NOMO-1 treated with DMSO at 0.1 percent for 48 hours (cell line): ENCODE measurements at regions not wholly inside any gene's neighbourhood (a gene's known extent, or its start where the extent isn't known, plus 50 kb on each side); places are given as distances from the start of the nearest gene placed in this dataset.

Source experiments
- DNase-seq: peaks from one replicate; lab custom pipeline; 2025; ENCODE audit not compliant: unreplicated experiment; lab: John Stamatoyannopoulos, UW

DNA sequence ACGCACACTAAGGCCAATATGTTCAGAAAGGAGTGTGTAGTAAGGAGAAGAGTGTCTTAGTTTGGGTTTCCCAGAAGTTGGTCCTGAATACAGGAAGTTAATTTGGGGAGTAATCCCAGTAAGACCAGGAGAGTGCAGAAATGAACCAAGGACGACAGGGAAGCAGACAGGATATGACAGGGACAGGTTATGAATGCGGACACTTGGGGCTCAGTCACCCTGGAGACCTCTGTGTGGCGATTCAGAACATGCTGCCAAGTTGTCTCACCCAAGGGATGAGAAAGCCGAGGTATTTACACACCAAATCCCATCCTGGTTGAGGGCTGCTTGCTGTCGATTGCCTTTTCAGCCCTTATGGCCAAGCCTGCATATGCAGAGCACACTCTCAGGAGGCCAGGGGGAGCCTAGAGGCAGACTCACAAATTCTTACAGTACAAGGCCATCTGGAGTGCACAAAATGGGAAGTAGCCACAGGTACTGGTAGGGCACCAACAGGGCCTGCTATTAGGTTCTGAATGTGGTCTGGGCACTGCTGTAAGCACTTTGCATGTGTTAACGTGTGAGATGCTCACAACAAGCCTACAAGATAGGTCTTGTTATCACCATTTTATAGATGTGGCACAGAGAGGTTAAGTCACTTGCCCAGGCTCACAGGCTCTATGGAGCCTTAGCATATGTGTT, 233.1 kb upstream of the ANKRD55 start:
- DNase-seq, result no peak

DNA sequence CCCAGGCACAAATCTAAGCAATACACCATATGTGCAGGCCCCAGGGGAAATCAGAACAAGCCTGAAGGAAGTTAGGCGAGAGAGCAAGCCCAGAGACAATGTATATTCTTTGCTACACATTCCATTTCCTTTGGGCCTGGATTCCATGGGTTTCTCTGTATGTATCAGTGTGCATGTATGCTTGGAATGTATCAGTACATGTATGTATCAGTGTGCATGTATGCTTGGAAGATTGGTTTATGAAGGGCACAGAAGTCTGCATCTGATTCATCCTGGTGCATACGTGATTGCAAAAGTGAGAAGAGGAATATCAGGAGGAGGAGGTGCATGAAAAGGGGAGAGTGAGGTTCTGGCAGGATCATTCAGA, 232.6 kb upstream of the ANKRD55 start:
- DNase-seq, result no peak

DNA sequence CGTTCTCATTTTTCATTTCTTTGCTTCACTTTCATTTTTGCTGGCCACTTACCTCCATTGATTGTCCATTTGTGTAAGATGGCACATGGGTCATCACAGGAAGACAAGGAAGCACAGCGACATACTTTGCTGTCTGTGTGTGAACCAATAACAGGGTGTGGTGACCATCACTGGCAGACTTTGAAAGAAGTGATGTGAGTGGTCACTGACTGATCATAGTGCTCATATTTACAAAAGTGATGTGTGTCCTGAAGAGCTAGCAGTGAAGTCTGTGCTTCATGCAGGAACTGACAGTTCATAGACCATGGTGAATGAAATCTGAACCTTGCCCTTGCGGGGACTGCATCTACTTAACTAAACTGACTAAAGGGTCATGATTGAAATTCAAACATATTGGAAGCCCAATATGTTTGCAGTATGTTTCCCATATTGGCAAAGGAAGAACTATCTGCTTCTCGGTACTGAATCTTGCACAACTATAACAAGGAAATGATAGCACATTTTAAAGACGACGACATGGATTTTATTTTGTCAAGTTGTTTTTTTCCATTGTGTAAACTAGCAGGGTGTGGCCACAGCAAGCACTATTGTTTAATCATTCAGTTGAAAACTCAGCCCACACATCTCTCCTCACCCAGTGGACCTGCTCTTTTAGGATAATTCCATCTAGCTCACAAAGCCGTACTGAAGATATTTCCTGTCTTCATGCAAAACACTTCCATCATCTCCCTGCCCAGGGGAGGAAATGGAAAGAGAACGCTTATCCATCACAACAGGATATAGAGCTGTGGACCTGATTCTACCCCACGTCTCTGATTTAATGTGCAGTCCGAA, 232.0 kb upstream of the ANKRD55 start:
- peak; percentile 11 for DNase-seq

DNA sequence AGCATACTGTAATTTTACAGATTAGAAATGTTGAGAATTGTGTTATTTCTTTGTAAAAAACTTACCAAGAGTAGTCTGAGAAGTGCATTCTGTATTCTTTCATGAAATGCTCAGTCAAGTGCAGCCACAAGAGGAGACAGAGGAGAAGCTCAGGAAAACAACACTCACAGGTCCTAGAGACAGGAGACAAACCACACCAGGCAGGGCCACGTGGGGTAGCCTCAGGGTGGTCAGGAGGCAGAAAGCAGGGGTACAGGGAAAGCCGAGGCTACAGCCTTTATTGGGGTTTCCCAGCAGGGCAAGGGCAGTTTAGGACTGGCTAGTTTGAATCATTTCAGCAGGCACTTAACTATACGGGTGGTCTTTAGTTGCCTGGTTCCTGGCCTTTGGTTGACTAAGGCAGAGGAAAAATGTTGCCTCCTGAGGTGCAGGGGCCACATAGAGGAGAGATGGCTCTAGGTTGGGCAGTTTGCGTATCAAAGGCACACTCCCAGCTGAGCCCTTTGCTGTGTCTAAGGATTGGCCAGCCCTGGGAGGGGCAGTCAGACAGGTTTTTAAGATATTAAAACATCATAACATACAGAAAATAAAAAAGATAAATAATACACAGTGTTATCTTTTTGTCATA, 230.9 kb upstream of the ANKRD55 start:
- DNase-seq, result no peak

GRCh38 chr5:56461584-56461983, 228.5 kb upstream of the ANKRD55 start:
- DNase-seq, result no peak

DNA sequence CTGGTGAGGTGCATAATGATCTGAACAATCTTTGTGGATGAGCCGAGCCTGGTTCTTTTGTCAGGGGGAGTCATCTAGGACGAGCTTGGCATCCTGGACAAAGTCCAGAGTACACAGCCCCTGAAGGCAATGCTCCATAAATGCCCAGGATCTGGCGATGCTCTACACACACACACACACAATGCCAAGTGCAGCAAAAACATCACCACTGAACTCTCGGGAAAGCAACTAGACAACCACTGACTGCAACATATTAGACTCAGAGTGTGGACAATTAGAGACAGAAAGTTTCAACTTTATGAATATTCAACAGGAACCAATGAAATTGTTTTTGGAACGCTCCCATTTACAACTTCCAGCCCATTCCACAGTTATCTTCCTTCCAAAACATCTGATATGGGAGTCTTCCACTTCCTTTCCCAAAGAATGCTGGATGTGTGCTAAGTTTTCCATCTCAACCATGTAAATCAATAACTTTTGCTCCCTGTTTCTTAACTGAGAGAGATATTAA, 227.6 kb upstream of the ANKRD55 start:
- DNase-seq, result no peak

DNA sequence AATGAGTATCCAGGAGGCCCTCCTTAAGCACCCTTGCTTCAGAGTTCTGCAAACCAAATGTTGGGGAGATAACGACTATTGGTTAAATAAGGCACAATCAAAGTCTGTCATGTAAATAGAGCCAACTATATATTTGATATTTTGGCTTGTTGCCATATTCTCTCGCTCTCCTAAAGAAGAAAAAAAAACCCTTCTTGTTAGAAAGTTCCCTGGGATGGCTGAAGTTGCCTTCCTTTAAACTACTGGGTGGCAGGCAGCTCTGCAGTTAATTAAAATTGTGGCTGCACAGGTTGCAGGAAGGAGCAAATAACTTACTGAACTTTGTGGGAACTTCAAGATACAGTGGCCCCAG, 227.0 kb upstream of the ANKRD55 start:
- no peak for DNase-seq

- DNase-seq, result no peak
These were observed 226.5 kb upstream of the ANKRD55 start for GRCh38 chr5:56459394-56460194.

DNA sequence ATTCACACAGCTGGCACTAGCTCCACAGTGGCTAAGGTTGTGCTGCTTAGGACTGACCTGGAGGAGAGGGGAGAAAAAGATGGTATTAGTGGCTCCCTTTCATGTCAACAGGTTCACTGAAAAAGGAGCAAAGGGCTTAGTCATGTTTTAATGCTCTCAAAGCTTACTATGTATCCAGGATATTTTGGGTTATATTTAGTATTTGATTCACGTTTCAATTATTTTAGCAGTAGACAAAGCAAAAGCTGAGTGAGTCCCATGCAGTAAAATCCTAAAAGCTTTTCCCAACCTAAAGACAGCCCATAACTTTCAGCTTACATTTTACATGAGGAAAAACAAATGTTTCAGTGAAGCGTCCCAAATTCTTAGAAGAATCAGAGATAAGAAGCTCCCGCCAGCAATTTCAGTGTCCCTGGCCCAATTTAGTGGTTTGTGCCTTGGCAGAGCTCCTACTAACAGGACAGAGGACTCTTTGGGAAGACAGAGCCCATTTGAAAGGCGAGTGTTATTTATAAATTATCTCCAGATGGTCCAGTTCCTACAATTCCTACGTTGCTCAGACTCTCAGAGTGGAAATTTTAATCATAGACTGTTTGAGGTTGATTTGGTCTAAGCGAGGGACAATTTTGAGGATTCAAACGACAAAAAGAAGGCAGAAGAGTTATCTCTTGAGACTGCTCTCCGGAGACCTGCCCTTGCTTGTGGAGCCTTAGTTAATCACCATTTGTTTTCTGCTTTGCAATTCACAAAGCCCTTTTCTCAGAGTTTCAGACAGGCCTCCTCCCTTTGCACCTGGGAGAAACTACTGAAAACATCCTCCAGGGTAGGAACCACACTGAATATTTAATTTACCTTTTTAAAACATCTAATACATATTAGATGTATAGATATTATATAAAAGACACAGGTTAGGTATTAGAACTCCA, 225.0 kb upstream of the ANKRD55 start:
- DNase-seq, result no peak

GRCh38 chr5:56456002-56456401, 222.9 kb upstream of the ANKRD55 start:
- no peak for DNase-seq

DNA sequence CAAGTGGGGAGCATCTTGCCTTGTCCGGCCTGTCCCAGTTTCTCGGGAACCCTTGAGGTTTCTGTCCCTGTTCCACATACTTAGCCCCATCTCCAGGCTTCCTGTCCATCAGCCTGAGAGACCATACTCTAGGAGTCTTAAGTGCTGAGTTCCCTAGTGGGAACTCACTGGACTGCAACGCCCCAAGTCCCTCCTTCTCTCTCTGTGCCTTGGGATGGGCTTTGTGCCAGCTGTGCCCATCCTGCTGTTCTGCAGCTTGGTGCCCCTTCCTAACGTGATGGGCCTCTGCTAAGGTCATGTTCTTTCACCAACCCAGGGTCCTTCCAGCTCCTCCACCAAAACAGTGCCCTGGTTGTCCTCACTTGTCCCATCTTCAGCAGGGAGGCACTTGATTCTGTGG, 222.3 kb upstream of the ANKRD55 start:
- no peak for DNase-seq

DNA sequence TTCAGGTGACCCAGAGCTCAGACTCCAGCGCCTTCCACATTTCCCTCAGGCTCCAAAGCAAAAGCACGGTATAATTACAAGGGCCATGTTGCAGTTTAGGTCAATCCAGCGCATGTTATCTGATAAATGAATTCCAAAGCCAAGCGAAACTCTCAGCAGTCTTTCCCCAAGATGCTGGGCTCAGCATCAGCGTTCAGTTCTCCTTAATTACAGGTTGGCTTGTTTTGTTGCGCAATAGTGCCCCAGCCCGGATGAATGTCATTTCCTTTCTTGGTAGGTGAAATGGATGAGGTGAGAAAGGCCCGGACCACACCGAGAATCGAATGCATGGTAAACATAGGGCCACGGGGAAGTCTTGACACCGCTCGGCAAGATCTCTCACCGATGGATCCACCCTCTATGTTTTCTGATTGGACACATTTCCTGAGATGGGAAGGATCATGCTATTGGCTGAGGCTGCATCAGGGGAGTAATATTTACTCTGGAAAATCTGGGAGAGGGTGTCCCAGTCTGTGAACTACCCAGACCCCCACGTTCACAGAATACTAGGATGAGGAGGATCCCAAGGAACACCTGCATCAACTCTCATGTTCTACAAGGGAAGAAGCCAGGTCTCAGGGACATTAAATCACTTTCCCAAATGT, 221.2 kb upstream of the ANKRD55 start:
- DNase-seq, result no peak

DNA sequence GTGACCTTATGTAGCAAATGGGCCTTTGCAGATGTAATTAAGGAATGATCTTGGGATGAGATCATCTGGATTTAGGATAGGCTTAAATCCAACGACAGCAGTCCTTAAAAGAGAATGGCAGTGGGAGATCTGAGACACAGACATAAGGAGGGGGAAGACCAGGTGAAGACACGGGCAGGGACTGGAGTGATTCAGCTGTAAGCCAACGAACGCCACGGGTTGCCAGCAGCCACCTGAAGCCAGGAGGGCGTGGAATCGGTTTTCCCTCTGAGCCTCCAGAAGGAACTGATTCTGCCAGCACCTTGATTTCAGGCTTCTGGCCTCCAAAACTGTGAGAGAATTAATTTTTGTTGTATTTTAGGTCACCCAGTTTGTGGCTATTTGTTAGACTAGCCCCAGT, 218.6 kb upstream of the ANKRD55 start:
- no peak for DNase-seq

- DNase-seq, result no peak
These were observed 217.6 kb upstream of the ANKRD55 start for GRCh38 chr5:56450766-56451165.

DNA sequence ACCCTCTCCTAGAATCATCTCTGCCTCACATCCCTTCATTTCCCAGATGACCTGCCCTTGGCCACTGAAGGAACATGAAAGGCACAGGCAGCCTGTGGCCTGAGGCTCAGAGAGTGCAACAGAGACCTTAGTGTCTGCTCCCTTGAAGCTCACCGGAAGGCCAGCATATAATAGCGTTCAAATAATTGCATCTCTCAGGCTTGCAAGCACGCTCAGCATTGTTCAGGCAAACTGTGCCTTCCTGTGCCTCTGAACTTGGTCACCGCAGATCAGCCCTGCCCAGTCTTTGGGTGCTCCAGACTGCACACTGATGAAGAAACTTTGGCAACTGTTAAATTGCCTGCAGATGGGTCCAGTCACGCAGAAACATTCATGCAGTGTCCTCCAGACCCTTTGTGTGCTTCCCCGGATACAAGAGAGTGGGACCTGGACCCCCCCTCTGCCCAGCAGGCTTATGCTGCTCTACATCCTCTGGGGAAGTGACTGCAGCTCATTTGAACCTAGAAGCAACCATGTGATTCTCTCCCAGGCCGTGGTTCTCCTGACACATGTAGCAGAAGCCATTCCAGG, 216.0 kb upstream of the ANKRD55 start:
- no peak for DNase-seq

GRCh38 chr5:56447656-56448055, 214.5 kb upstream of the ANKRD55 start:
- DNase-seq, result no peak

DNA sequence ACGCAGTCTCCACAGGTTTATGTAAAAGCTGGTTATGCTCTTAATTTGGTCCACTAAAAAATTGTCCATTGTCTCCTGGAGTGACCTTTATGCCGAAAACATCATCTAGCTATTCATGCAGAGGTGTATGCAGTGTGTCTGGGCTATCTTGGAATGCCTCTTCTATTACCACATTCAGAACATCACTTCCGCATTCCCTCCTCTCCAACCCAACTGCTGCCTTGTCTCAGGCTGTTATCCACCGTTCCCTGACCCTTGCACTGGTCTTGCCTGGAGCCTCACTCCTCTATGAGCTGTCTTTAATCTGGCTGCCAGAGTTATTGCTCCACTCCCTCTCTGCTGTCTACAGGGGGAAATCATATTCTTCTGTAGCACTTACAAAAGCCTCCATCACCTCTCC, 214.1 kb upstream of the ANKRD55 start:
- DNase-seq, result no peak

DNA sequence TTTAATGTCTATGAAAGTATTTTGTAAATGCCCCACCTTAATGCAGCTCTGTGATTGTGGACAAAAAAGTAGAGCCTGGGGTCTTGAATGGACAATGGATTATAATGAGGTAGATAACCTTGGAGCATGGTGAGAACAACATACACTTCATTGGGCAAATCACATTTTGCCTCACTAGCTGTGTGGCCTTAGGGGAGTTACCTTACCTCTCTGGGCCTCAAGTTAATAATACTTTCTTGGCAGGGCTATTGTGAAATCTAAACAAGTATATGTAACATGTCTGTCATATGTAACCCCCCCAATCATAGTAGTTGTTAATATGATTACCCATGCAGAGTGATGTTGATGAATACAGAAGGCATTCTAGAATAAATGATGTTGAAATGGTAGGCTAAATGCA, 213.6 kb upstream of the ANKRD55 start:
- no peak for DNase-seq

DNA sequence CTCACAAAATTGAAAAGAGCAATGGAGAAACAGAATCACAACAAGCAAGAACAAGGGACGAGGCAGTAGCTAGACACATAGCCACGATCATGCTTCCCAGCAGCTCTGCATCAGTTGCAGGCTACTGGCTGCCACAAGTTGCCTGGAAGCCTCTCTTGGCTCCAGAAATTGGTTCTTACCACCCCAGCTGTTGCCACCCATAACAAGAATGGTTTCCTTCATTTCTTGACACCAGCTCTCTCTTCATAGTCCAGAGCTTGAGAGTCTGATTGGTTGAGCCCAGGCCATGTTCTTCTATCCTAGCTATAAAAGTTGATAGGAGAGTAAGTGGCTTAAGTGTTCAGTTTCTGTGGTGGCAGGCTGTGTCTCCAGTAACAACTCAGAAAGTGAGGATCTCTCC, 210.7 kb upstream of the ANKRD55 start:
- no peak for DNase-seq
